Fibroblast of skin of back (primary cell): ENCODE measurements at regions not wholly inside any gene's neighbourhood (a gene's known extent, or its start where the extent isn't known, plus 50 kb on each side); places are given as distances from the start of the nearest gene placed in this dataset.

ENCODE experiments used
- DNase-seq: peaks from one replicate; pipeline ENCODE4 v3.0.0-alpha.2; 2013

DNA sequence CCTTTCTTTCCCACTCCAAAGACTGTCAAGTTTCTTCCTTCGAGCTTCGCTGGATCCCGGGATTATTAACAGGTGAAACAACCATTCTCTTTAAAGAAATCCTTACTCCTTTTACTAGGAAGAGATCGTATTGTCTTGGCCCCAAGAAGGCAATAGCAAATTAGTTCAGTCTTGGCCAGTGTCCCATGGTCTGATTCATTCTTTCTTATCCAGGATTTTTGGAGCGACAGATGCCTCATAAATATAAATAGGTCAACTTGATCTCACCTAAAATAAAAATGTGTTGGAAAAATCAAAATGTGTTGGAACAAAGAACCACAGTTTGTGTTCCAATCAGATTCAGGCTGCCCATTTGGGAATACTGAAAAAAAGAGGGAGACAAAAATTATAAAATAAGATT is 140.1 kb upstream of the TMEM108 start:
- no peak for DNase-seq

DNA sequence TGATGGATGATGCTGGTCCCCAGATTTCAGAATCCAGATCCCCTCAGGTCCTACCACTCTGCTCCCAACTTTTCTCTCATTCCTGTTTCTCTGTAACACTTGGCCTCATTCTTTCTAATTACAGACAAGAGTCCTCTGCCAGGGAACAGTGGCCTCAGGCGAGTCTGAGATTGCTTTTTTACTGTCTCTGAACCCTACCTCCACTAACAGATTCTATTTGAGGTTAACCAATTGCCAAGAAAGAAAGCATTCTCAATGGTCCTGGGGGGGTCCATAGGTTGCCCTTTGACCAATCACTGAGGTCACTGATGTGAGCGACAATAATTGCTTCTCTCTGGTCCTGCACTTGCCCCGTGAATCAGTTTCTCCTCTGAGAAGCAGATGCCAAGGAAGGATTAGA is 145.2 kb upstream of the TMEM108 start:
- no peak for DNase-seq

GRCh38 chr3:132881756-132882409 is 156.3 kb upstream of the TMEM108 start:
- no peak for DNase-seq

GRCh38 chr3:132880986-132881385 is 157.2 kb upstream of the TMEM108 start:
- DNase-seq, result no peak

GRCh38 chr3:132879656-132880055 is 157.4 kb upstream of the NPHP3 start:
- DNase-seq, result no peak

- no peak for DNase-seq
Observed at GRCh38 chr3:132874701-132875100, 152.5 kb upstream of the NPHP3 start.

- DNase-seq, result no peak
Observed at GRCh38 chr3:132872711-132873110, 150.5 kb upstream of the NPHP3 start.

DNA sequence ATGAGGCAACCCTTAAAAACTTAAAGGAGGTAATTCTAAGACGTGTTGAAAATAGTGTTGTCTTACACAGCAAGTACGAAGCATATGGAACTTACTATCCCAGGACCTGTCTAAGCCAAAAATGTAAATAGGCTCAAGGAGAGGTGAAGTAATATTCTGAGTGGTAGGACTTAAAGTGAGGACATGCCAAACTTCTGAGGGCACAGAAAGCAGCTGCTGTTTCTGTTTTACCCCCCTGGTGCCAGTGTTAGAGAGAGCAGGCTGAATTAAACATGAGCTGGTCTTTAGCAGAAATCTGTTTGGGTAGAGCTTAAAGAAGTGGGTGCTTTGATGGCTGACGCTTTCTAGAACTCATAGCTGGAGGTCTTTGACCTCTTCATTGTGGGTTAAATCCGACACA is 149.7 kb upstream of the NPHP3 start:
- no peak for DNase-seq

DNA sequence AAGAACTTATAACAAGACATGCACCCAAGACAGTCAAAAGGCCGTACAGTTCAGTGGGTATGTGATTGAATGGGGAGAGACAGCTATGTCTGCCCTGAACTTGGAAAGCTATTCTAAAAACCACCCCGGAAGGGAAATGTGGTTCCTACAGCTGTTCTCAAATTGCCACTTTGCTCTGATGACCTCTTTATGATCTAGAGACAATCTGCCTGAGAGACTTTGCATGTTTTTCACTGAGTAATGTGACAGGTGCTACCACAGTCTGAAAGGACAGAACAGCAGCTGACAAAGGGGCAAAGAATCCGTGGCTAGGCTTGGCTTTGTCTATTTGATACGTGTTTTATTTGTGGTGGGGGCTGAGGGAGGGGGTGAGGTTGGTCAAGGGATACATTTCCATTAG is 148.3 kb upstream of the NPHP3 start:
- DNase-seq, result no peak

GRCh38 chr3:132867956-132868355 is 145.7 kb upstream of the NPHP3 start:
- DNase-seq, result no peak

GRCh38 chr3:132867526-132867925 is 145.3 kb upstream of the NPHP3 start:
- DNase-seq, result no peak

DNA sequence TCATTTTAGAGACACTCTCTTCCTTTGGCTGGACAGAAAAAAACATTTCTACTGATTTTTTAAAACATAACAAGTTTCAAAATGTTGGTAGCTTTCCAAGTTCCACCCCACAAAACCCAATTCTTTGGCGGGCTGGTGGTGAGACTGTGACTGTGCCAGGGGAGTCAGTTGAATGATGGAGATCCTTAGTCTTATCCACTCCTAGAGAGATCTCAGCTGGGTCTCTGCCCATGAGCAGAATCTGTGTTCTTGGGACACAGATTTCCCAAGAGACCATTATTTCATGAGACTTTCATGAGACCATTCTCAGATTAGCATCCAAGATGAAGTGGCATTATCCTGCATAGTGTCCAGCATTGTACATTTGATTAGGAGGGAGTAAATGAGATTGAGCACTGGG is 135.1 kb upstream of the NPHP3 start:
- DNase-seq, result no peak

DNA sequence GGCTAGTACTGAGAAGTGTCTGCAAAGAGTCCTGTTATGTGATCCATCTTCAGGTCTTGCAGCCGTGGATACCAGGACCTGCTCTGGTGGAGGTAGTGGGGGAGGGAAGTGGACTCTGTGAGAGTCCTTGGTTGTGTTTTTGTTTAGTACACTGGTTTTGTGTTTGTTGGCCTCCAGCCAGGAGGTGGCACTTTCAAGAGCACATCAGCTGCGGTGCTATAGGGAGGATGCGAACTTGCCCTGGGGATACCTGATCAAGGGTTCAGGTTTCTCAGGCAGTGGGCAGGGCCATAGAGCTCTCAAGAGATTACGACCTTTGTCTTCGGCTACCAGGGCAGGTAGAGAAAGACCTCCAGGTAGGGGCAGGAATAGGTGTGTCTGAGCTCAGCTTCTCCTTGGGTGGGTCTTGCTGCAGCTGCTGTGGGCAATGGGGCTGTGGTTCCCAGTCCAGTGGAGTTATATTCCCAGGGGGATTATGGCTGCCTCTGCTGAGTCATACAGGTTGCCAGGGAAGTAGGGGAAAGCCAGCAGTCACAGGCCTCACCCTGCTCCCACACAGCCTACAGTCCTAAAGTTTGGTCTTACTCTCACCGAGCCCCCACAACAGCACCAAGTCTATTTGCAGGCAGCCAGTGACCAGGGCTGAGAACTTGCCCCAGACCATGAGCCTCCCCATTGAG is 132.8 kb upstream of the NPHP3 start:
- DNase-seq, result no peak

- DNase-seq, result no peak
Observed at GRCh38 chr3:132847849-132848625, 125.8 kb upstream of the NPHP3 start.

DNA sequence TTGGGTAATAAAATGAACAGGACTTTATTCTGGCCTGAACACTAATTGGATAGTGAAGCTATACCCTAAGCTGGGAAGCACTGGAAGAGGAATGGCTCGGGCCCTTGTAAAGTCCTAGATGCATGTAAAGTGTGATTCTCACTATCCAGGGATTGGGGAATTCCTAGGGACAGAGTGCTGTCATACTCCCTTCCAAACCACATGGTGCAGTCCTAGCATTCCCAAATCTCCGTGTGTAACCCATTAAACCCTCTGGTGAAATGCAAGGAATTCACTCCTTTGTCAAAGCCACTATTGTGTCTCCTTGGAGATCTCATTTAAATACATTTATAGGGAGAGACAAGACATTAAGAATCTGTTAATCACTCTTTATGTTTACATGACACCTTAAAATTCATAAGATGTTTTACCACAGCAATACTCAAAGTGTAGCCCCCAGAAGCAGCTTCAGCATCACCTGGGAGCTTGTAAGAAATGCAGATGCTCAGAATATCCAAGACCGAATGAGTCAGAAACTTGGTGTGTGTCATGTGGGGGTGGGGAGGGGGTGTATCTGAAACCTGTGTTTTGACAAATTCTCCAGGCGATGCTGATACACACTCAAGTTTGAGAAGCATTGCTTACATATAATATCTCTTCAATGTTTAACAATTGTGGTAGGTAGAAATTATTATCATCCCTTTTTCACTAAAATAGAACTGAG is 121.8 kb upstream of the NPHP3 start:
- no peak for DNase-seq

DNA sequence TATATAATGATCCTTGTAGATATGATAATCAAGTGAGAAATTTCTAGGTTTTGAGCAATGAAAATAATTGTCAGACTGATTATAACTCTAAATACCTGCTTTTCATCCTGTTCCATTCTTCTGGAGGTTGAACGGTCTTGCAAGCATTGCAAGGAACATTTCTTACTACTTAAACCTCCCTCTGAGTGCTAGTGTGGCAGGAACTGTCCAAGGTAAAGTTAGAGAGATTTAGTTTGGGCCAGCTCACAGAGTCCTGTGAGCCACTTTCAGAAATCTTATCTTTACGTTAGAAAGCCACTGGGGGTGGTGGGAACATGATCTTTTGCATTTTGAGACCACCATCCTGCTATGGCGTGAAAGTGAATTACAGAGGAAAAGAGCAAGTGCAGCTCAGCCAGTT is 121.1 kb upstream of the NPHP3 start:
- no peak for DNase-seq

DNA sequence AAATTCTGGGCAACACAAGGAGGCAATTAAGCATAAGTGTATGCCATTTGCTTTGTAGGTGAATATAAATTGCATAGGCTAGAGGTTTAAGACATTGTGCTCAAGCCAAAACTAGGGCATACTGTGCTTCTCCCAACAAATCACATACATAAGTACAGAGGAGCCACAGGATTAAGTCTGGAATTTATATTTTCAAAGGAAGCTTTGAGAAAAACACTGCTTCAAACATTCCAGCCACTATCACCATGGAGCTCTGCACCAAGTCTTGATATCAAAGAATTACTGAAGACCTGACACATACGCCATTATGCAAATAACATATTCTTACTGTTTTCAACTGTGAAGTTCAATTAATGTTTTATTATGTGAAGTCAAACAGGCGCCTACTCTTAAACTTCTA is 119.4 kb upstream of the NPHP3 start:
- no peak for DNase-seq

DNA sequence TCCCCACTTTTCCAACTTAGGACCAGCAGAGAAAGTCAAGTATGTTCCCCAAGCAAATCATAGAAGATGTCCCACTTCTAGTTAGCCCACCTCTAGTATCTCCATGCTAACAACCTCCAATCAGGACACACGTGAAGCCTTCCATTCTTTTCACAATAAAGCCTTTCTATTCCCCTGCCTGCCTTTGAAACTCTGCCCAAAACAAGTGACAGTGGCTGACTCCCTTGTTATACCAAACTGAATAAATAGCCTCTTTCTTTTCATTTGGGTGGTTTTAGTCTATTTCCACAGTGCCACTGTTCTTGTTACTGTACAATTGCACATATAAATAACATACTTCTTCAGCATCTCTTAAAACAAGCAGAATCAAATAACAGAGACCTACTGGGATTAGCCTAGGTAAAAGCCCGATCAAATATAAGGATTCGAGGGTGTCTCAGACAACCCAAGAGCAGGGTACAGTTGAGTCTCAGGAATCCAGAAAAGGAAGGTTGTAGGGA is 118.0 kb upstream of the NPHP3 start:
- no peak for DNase-seq

DNA sequence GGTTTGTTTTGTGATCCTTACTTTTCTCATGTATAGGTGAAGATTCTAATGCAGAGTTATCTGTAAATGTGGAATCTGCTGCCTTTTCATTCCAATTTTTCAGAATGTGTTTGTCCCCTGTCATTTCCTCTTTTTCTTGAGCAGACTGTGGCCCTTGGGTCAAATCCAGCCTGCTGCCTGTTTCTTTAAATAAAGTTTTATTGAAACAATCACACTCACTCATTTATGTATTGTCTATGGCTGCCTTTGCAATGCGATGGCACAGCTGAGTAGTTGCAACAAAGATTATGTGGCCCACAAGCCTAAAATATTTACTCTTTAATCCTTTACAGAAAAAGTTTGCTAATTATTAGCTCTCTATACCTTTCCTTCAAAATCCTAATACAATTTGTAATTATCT is 116.3 kb upstream of the NPHP3 start:
- no peak for DNase-seq

DNA sequence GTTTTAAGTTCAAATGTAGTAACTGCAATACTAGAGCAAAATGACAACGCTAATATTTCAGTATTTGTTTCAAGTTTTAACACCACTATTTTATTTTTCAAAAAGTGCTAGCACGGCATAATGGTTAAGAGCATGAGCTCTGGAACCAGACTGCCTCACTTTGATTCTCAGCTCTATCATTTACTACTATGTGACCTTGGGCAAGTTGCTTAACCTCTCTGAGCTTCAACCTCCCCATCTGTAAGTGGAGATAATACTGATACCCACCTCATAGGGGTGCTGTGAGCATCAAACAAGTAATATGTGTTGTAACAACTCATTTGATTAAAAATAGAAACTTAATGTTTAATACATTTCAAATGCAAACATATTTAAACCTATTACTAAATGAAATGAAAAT is 115.4 kb upstream of the NPHP3 start:
- no peak for DNase-seq

GRCh38 chr3:132834356-132834755 is 112.1 kb upstream of the NPHP3 start:
- no peak for DNase-seq

DNA sequence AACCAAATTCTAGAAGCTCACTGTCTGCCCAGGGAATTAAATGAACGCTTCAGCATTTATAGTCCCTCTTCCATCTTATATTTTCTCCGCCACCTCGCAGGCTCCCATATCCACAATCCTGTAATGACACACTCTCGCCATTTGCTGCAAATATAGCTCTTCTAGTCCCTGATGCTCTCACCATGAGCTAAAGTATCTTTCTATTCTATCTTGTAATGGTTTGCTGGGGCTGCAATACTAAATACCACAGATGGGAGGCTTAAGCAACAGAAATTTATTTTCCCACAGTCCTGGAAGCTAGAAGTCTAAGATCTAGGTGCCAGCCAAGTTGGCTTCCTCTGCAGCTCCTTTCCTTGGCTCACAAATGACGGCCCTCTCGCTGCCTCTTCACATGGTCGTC is 106.9 kb upstream of the NPHP3 start:
- DNase-seq, result no peak

GRCh38 chr3:132822837-132823236 is 100.6 kb upstream of the NPHP3 start:
- no peak for DNase-seq
